T-cell (primary cell): ENCODE measurements at regions not wholly inside any gene's neighbourhood (a gene's known extent, or its start where the extent isn't known, plus 50 kb on each side); places are given as distances from the start of the nearest gene placed in this dataset.

Source experiments
- ATAC-seq, 4 experiments: fragments of 200-7000 bp in 3 of 4; fragments of 150-1000 bp in 1 of 4; cut with Tn5 transposase; replicated peaks in 1 of 4; 1 replicate in 3 of 4; 2 replicates in 1 of 4; pipeline ENCODE4 v1.10.0; 2021; ENCODE audit warnings: moderate library complexity in 3 of 4, mild to moderate bottlenecking in 2 of 4, moderate number of reproducible peaks in 1 of 4
- CTCF ChIA-PET, 2 donors: fragments of 300-600 bp; sonication (Branson Sonifier 250); formaldehyde crosslinking; loops; one replicate each; lab custom pipeline; 2022; ENCODE audit warnings: antibody characterized with exemption in 2 of 2; lab: Charles Lee
- POLR2A ChIA-PET, 2 donors: fragments of 300-600 bp; sonication (Branson Sonifier 250); formaldehyde crosslinking; loops; one replicate each; lab custom pipeline; 2022; ENCODE audit warnings: antibody characterized with exemption in 2 of 2; lab: Charles Lee
- DNase-seq, 35 experiments: peaks; one replicate each; pipeline versions ENCODE4 v3.0.0 to v3.0.0-alpha.2; 2013 to 2023
- H3K27ac ChIP-seq: one replicate; pipeline ENCODE4 v1.5.1; 2013; ENCODE audit warnings: low read length
- H3K27me3 ChIP-seq, 2 experiments: replicated peaks in 1 of 2; 1 replicate in 1 of 2; 2 replicates in 1 of 2; pipeline versions ENCODE4 v1.6.1 to v1.7.0; 2013; ENCODE audit warnings: low read length in 1 of 2, mixed read lengths in 1 of 2; ENCODE audit not compliant: control insufficient read depth in 2 of 2, insufficient read depth in 2 of 2; ENCODE audit errors: extremely low read depth in 1 of 2
- H3K36me3 ChIP-seq, 2 donors: 1 replicate in 1 of 2; 2 replicates in 1 of 2; pipeline versions ENCODE4 v1.6.1 to v1.7.0; 2013; ENCODE audit warnings: low read length in 1 of 2; ENCODE audit not compliant: control insufficient read depth in 2 of 2, insufficient read depth in 1 of 2; ENCODE audit errors: extremely low read depth in 1 of 2
- H3K4me1 ChIP-seq, 2 experiments: 1 replicate in 1 of 2; 2 replicates in 1 of 2; pipeline versions ENCODE4 v1.6.1 to v1.7.0; 2013; ENCODE audit warnings: low read length in 2 of 2, mixed read lengths in 1 of 2; ENCODE audit not compliant: insufficient read depth in 2 of 2, control insufficient read depth in 1 of 2; ENCODE audit errors: extremely low read depth in 1 of 2
- H3K4me3 ChIP-seq, 2 donors: 1 replicate in 1 of 2; 2 replicates in 1 of 2; pipeline versions ENCODE4 v1.5.1 to v1.7.0; 2013; ENCODE audit warnings: mild to moderate bottlenecking in 2 of 2, low read length in 1 of 2, moderate library complexity in 1 of 2; ENCODE audit not compliant: control insufficient read depth in 1 of 2; ENCODE audit errors: extremely low read depth in 1 of 2
- H3K9me3 ChIP-seq: 2 replicates; pipeline ENCODE4 v1.7.0; 2013
- H3K27ac Mint-ChIP-seq, 2 donors: one replicate each; pipeline ENCODE4 v1.8.0; 2020 to 2021; ENCODE audit warnings: mild to moderate bottlenecking in 2 of 2, mixed read lengths in 2 of 2
- H3K27me3 Mint-ChIP-seq, 2 donors: one replicate each; pipeline ENCODE4 v1.8.0; 2021 to 2022; ENCODE audit warnings: mixed read lengths in 2 of 2
- H3K36me3 Mint-ChIP-seq: one replicate; pipeline ENCODE4 v1.8.0; 2021; ENCODE audit warnings: mixed read lengths
- H3K4me1 Mint-ChIP-seq, 3 donors: one replicate each; pipeline ENCODE4 v1.8.0; 2020 to 2022; ENCODE audit warnings: mixed read lengths in 3 of 3, mild to moderate bottlenecking in 1 of 3
- H3K4me3 Mint-ChIP-seq, 3 donors: one replicate each; pipeline ENCODE4 v1.8.0; 2020 to 2022; ENCODE audit warnings: mild to moderate bottlenecking in 3 of 3, mixed read lengths in 3 of 3, moderate library complexity in 3 of 3
- H3K9me3 Mint-ChIP-seq, 3 donors: one replicate each; pipeline ENCODE4 v1.8.0; 2020 to 2022; ENCODE audit warnings: mixed read lengths in 3 of 3
- WGBS: methylation state at CpG from one replicate; pipeline ENCODE4 v1.1.5; 2013; ENCODE audit warnings: missing lambda C conversion rate; ENCODE audit not compliant: insufficient coverage; 5-methylcytosine and 5-hydroxymethylcytosine counted together

DNA sequence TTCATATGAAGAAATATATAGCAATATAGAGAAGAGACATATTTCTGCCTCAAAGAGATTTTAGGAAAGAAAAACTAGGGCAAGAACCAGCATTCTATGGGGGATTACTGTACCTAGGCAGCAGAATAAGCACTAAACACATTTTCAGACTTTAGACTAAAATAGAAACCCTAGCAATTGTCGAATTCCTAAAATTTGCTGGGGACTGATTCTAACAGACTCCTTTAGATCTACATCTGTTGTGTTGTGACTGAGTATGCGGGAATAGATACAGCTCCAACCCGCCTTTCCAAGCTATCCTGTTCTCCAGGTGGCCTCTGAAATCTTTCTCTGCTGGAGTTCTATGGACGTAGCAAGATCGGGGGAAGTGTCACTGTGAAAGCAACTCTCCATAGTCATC is 482.2 kb downstream of the NTRK2 start:
- no peaks in the 10 kb centered on the region for H3K36me3 ChIP-seq
- ChIA-PET POLR2A (no interaction called here), CTCF (no interaction called here)
- Mint-ChIP-seq H3K4me3 (no peak overlapping the region), H3K36me3 (no peaks in the 10 kb centered on the region), H3K27me3 (peaks cover 0 to 6% of the 10 kb centered on the region in 2 donors), H3K9me3 (peaks cover 0 to 4% (median 0%) of the 10 kb centered on the region in 3 donors), H3K4me1 (no peaks in the 10 kb centered on the region), H3K27ac (no peak overlapping the region)
- DNase-seq: no peak
- no peak overlapping the region for H3K4me3 ChIP-seq
- no peak for ATAC-seq
- no peaks in the 10 kb centered on the region for H3K9me3 ChIP-seq
- no peak overlapping the region for H3K27ac ChIP-seq
- WGBS: 77% methylated on average over 4 of the region's 5 CpGs
- no peaks in the 10 kb centered on the region for H3K27me3 ChIP-seq
- no peaks in the 10 kb centered on the region for H3K4me1 ChIP-seq

DNA sequence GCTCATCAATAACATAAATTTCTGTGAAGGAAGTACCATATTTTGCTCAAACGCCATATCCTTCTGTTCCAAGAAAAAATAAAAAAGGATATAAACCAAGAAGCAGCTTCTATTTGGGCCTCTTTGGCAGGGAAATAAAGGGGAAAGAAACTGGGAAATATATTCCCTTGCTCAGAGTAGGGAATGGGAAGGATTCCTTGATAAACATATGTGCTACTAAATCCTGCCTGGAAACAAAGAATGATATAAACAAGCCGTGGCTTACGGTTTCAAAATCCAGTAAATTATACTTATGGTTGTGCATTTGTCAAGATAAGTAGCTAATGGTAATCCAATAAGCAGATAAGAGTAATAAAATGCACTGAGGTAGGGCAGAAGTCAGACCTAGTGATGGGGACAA is 481.6 kb downstream of the NTRK2 start:
- no peaks in the 10 kb centered on the region for H3K36me3 ChIP-seq
- no peaks in the 10 kb centered on the region for H3K4me1 Mint-ChIP-seq
- no peaks in the 10 kb centered on the region for H3K9me3 ChIP-seq
- no CpG with 5 or more reads among the region's 3 CpGs for WGBS
- ChIA-PET CTCF (no interaction called here), POLR2A (no interaction called here)
- H3K27ac Mint-ChIP-seq: no peak overlapping the region
- no peak overlapping the region for H3K4me3 ChIP-seq
- H3K36me3 Mint-ChIP-seq: no peaks in the 10 kb centered on the region
- no peaks in the 10 kb centered on the region for H3K27me3 ChIP-seq
- peaks cover 0 to 6% of the 10 kb centered on the region in 2 donors for H3K27me3 Mint-ChIP-seq
- ATAC-seq (no peak), DNase-seq (no peak)
- H3K4me3 Mint-ChIP-seq: no peak overlapping the region
- H3K4me1 ChIP-seq: no peaks in the 10 kb centered on the region
- no peak overlapping the region for H3K27ac ChIP-seq
- H3K9me3 Mint-ChIP-seq: peaks cover 0 to 4% (median 0%) of the 10 kb centered on the region in 3 donors

- CTCF ChIA-PET: no interaction called here
- H3K27me3 Mint-ChIP-seq: peaks cover 0 to 6% of the 10 kb centered on the region in 2 donors
These were observed 477.6 kb downstream of the NTRK2 start for GRCh38 chr9:85147046-85147640.

DNA sequence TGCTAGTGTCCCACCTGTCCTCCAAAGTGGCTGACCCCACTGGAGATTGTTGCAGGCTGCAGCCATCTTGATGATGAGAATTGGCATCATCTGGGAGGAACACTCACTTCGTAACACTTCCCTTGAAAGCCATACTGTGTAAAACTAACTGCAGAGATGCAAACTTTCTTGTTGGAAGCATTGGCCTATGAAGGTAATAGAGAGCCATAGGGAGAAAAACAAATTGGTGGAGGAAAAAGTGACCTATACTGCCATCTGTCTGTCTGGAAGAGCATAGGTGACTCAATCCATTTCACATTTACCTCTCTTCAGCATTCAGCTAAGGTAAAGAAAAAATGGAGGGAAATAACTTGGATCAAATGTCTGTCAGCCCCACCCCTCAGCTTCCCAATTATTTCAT is 473.4 kb downstream of the NTRK2 start:
- DNase-seq: no peak
- H3K4me1 Mint-ChIP-seq: no peaks in the 10 kb centered on the region
- Histone ChIP-seq H3K4me1 (no peaks in the 10 kb centered on the region), H3K4me3 (no peak overlapping the region), H3K27me3 (peaks cover 0 to 3% of the 10 kb centered on the region in 2 experiments), H3K9me3 (no peaks in the 10 kb centered on the region), H3K36me3 (no peaks in the 10 kb centered on the region), H3K27ac (no peak overlapping the region)
- no peak overlapping the region for H3K27ac Mint-ChIP-seq
- no peak overlapping the region for H3K4me3 Mint-ChIP-seq
- POLR2A ChIA-PET: no interaction called here
- CTCF ChIA-PET: no interaction called here
- H3K27me3 Mint-ChIP-seq: peaks cover 0 to 6% of the 10 kb centered on the region in 2 donors
- peaks cover 0 to 4% (median 0%) of the 10 kb centered on the region in 3 donors for H3K9me3 Mint-ChIP-seq
- no peak for ATAC-seq
- no CpG with 5 or more reads among the region's 1 CpG for WGBS
- no peaks in the 10 kb centered on the region for H3K36me3 Mint-ChIP-seq

More at GRCh38 chr9:85147046-85147640, 477.6 kb downstream of the NTRK2 start:
- no peaks in the 10 kb centered on the region for H3K4me1 ChIP-seq
- Mint-ChIP-seq H3K4me1 (no peaks in the 10 kb centered on the region), H3K27ac (no peak overlapping the region), H3K4me3 (no peak overlapping the region), H3K36me3 (no peaks in the 10 kb centered on the region), H3K9me3 (peaks cover 0 to 4% (median 0%) of the 10 kb centered on the region in 3 donors)
- no peak overlapping the region for H3K27ac ChIP-seq
- ATAC-seq (no peak), DNase-seq (no peak)
- 77% methylated on average over 3 of the region's 4 CpGs for WGBS
- H3K27me3 ChIP-seq: peaks cover 0 to 3% of the 10 kb centered on the region in 2 experiments
- no peaks in the 10 kb centered on the region for H3K36me3 ChIP-seq
- POLR2A ChIA-PET: no interaction called here
- H3K9me3 ChIP-seq: no peaks in the 10 kb centered on the region
- H3K4me3 ChIP-seq: no peak overlapping the region

DNA sequence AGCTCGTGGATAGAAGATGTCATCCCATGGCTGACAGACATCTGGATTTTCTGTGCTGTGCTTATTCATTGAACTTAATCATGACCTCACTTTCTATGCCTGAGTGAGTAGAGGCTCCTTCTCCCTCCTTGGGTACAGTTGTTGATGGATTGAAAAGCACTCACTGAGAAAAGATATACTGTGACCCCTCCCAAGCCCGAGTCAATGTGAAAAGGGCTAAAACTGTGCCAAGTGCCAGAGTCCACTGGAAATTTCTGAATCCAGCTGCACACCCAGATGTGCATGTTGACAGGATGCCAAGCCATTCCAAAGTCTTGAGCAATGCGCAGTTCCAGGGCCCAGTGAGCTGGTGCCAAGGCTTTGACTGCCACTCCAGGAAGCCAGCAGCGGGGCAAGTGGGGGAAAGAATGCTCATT is 473.0 kb downstream of the NTRK2 start:
- H3K36me3 Mint-ChIP-seq: no peaks in the 10 kb centered on the region
- no peak overlapping the region for H3K27ac ChIP-seq
- H3K27me3 Mint-ChIP-seq: peaks cover 0 to 6% of the 10 kb centered on the region in 2 donors
- peaks cover 0 to 4% (median 0%) of the 10 kb centered on the region in 3 donors for H3K9me3 Mint-ChIP-seq
- no peak overlapping the region for H3K27ac Mint-ChIP-seq
- no peaks in the 10 kb centered on the region for H3K4me1 Mint-ChIP-seq
- H3K4me1 ChIP-seq: no peaks in the 10 kb centered on the region
- ATAC-seq (no peak), DNase-seq (no peak)
- H3K4me3 ChIP-seq: no peak overlapping the region
- CTCF ChIA-PET: no interaction called here
- H3K4me3 Mint-ChIP-seq: no peak overlapping the region
- WGBS: 81% methylated on average over 2 of the region's 4 CpGs
- POLR2A ChIA-PET: no interaction called here
- no peaks in the 10 kb centered on the region for H3K36me3 ChIP-seq
- no peaks in the 10 kb centered on the region for H3K9me3 ChIP-seq
- peaks cover 0 to 3% of the 10 kb centered on the region in 2 experiments for H3K27me3 ChIP-seq

DNA sequence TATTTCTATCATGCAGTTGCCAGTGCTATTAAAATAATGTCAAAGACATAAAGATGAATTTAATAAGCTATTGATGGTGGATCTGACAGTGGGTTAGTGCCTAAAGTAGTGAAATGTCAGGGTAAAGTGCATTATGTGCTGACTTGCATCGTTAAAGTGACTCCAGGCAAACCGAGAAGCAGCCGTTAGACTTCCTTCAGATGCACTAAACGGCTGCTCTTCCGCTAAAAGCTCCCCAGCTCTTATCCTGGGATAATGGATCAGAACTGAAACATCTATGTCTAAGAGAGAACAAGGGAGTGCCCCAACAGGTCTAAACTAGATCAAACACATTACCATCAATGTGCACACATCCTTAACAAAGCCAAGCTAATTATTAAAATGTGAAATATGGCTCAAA is 468.2 kb downstream of the NTRK2 start:
- no peak overlapping the region for H3K4me3 Mint-ChIP-seq
- CTCF ChIA-PET: no interaction called here
- Histone ChIP-seq H3K27me3 (peaks cover 0 to 1% of the 10 kb centered on the region in 2 experiments), H3K4me1 (no peaks in the 10 kb centered on the region), H3K4me3 (no peak overlapping the region), H3K9me3 (no peaks in the 10 kb centered on the region), H3K27ac (no peak overlapping the region), H3K36me3 (no peaks in the 10 kb centered on the region)
- no peak for ATAC-seq
- H3K27me3 Mint-ChIP-seq: no peaks in the 10 kb centered on the region
- H3K27ac Mint-ChIP-seq: no peak overlapping the region
- WGBS: 100% methylated on average over 2 of the region's 5 CpGs
- DNase-seq: no peak
- H3K36me3 Mint-ChIP-seq: no peaks in the 10 kb centered on the region
- no peaks in the 10 kb centered on the region for H3K4me1 Mint-ChIP-seq
- POLR2A ChIA-PET: no interaction called here
- peaks cover 6 to 7% (median 6%) of the 10 kb centered on the region in 3 donors for H3K9me3 Mint-ChIP-seq

DNA sequence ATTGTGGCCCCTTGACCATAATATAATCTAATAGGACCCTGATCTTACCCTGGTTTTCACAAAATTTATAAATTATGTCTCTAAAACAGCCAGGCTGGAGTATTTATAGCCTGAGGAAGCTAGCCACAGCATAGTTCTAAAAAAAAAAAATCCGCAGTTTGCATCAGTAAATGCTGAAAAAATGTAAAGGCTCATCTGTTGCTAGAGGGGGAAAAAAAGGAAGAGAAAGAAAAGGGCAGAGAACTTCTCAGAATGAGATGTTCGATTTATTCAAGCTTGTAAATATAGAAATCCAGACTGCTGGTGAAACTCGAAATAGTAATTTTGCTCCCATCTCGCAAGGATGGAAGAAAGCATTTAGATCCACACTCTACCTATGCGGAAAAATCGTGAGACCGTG is 467.5 kb downstream of the NTRK2 start:
- Mint-ChIP-seq H3K9me3 (peaks cover 8 to 12% (median 8%) of the 10 kb centered on the region in 3 donors), H3K36me3 (no peaks in the 10 kb centered on the region), H3K4me3 (no peak overlapping the region), H3K4me1 (no peaks in the 10 kb centered on the region), H3K27ac (no peak overlapping the region), H3K27me3 (no peaks in the 10 kb centered on the region)
- ChIA-PET CTCF (no interaction called here), POLR2A (no interaction called here)
- H3K9me3 ChIP-seq: no peaks in the 10 kb centered on the region
- H3K27me3 ChIP-seq: no peaks in the 10 kb centered on the region
- 69% methylated on average over 4 of the region's 7 CpGs for WGBS
- ATAC-seq (no peak), DNase-seq (no peak)
- no peak overlapping the region for H3K27ac ChIP-seq
- no peaks in the 10 kb centered on the region for H3K4me1 ChIP-seq
- no peak overlapping the region for H3K4me3 ChIP-seq
- H3K36me3 ChIP-seq: no peaks in the 10 kb centered on the region
